ENCODE measurements at regions not wholly inside any gene's neighbourhood (a gene's known extent, or its start where the extent isn't known, plus 50 kb on each side); places are given as distances from the start of the nearest gene placed in this dataset.

- TF ChIP-seq, protein P1, sequence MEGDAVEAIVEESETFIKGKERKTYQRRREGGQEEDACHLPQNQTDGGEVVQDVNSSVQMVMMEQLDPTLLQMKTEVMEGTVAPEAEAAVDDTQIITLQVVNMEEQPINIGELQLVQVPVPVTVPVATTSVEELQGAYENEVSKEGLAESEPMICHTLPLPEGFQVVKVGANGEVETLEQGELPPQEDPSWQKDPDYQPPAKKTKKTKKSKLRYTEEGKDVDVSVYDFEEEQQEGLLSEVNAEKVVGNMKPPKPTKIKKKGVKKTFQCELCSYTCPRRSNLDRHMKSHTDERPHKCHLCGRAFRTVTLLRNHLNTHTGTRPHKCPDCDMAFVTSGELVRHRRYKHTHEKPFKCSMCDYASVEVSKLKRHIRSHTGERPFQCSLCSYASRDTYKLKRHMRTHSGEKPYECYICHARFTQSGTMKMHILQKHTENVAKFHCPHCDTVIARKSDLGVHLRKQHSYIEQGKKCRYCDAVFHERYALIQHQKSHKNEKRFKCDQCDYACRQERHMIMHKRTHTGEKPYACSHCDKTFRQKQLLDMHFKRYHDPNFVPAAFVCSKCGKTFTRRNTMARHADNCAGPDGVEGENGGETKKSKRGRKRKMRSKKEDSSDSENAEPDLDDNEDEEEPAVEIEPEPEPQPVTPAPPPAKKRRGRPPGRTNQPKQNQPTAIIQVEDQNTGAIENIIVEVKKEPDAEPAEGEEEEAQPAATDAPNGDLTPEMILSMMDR (IDR thresholded peaks at IDR 0.05; ENCODE audit: low read length): no peak
- TF ChIP-seq EZH2 (IDR thresholded peaks at IDR 0.05; ENCODE audit: borderline replicate concordance, low read length): no peak
Observed at GRCh38 chr20:50328222-50328979, 137.8 kb downstream of the CEBPB start.
